SU-DHL-6 (cell line): ENCODE measurements at regions not wholly inside any gene's neighbourhood (a gene's known extent, or its start where the extent isn't known, plus 50 kb on each side); places are given as distances from the start of the nearest gene placed in this dataset.
"Not testable (repeated sequence)": the region's sequence is repeated elsewhere in the genome, so short reads cannot be mapped to it uniquely, and the experiment has no call there.

ENCODE experiments used
- H2AFZ ChIP-seq: fragments of 200-600 bp; sonication (generic); 2 replicates; pipeline ENCODE4 v1.6.1; 2014; ENCODE audit warnings: low read depth, mild to moderate bottlenecking, moderate library complexity, mixed read lengths, antibody characterized with exemption, low read length; ENCODE audit not compliant: severe bottlenecking
- H3F3A ChIP-seq: fragments of 200-600 bp; shearing (Covaris generic); 2 replicates; pipeline ENCODE4 v1.6.0; 2016; ENCODE audit warnings: antibody characterized with exemption, mild to moderate bottlenecking; ENCODE audit not compliant: insufficient read depth
- H3K27ac ChIP-seq: fragments of 200-600 bp; sonication (generic); 2 replicates; pipeline ENCODE4 v1.5.1; 2016; ENCODE audit warnings: low read depth, mild to moderate bottlenecking, low read length, moderate library complexity, mixed read lengths
- H3K27me3 ChIP-seq: fragments of 200-600 bp; sonication (generic), shearing (Covaris generic); 2 replicates; pipeline ENCODE4 v1.6.0; 2014; ENCODE audit warnings: mild to moderate bottlenecking, low read length
- H3K36me3 ChIP-seq: fragments of 200-600 bp; sonication (generic); 2 replicates; pipeline ENCODE4 v1.6.1; 2014; ENCODE audit warnings: mild to moderate bottlenecking, low read length, mixed read lengths
- H3K4me2 ChIP-seq: fragments of 300-600, 200-600 bp; shearing (Covaris generic), sonication (generic); 2 replicates; pipeline ENCODE4 v1.6.0; 2014; ENCODE audit warnings: low read length, low read depth, mild to moderate bottlenecking; ENCODE audit not compliant: poor library complexity, severe bottlenecking
- H3K4me3 ChIP-seq: fragments of 200-600 bp; sonication (generic); 2 replicates; pipeline ENCODE4 v1.5.1; 2014; ENCODE audit warnings: antibody characterized with exemption, low read length, mild to moderate bottlenecking, mixed read lengths; ENCODE audit not compliant: insufficient read depth, poor library complexity, severe bottlenecking
- H3K79me2 ChIP-seq: fragments of 200-600 bp; sonication (generic); 2 replicates; pipeline ENCODE4 v1.6.1; 2014; ENCODE audit warnings: mild to moderate bottlenecking, low read length, moderate library complexity; ENCODE audit not compliant: insufficient read depth
- H3K9ac ChIP-seq: fragments of 200-600 bp; sonication (generic); 2 replicates; pipeline ENCODE4 v1.7.0; 2014; ENCODE audit warnings: mild to moderate bottlenecking, low read length
- H3K9me2 ChIP-seq: fragments of 200-600 bp; sonication (generic); replicated peaks from 2 replicates; pipeline ENCODE4 v1.6.1; 2014; ENCODE audit warnings: low read length; ENCODE audit not compliant: insufficient read depth
- H3K9me3 ChIP-seq: fragments of 200-600 bp; sonication (generic); 2 replicates; pipeline ENCODE4 v1.6.1; 2014; ENCODE audit warnings: low read length, mixed read lengths; ENCODE audit not compliant: insufficient read depth
- H4K20me1 ChIP-seq: fragments of 200-600 bp; sonication (generic); 2 replicates; pipeline ENCODE4 v1.6.1; 2014; ENCODE audit warnings: low read depth, mild to moderate bottlenecking, antibody characterized with exemption, low read length, moderate library complexity, mixed read lengths

DNA sequence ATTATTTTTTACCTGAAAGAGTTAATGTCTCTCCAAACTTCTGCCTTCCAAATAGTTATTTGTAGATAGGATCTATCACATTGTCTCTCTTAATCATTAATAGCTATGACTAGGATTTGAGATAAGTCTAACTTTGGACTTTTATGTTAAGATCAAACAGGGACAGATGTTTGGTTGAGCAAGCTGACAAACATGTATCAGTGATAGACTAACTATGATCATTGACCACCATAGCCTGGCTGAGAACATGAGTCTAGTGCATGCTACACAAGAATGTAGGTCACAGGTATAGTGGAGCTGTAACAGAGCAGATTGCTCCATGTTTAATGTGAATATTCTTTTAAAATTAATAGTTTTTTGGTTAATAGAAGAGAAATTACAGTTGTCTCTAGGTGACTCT, 52.0 kb downstream of the SYT15B start:
- not testable (repeated sequence) for H3K9me2 ChIP-seq, H3K27me3 ChIP-seq, H2AFZ ChIP-seq, H3K9me3 ChIP-seq, H4K20me1 ChIP-seq, H3K27ac ChIP-seq, H3F3A ChIP-seq, H3K4me2 ChIP-seq, H3K36me3 ChIP-seq, H3K4me3 ChIP-seq, H3K79me2 ChIP-seq, H3K9ac ChIP-seq

DNA sequence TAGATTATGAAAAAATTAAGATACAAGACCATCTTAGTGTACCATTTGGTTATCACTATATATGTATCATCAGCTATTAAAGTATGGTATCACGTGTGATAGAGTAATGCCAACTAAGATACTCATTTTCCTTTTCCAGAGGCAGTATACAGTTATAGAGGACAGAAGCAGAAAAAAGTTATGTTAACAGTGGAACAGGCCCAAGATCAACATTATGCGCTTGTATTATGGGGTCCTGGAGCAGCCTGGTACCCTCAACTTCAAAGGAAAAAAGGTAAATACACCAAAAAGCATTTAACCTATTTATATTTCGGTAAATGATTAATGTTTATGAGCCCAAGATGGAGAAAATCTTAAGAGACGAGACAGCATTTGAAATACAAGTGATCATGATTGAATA, 52.9 kb downstream of the SYT15B start:
- not testable (repeated sequence) for H3K9me2 ChIP-seq

DNA sequence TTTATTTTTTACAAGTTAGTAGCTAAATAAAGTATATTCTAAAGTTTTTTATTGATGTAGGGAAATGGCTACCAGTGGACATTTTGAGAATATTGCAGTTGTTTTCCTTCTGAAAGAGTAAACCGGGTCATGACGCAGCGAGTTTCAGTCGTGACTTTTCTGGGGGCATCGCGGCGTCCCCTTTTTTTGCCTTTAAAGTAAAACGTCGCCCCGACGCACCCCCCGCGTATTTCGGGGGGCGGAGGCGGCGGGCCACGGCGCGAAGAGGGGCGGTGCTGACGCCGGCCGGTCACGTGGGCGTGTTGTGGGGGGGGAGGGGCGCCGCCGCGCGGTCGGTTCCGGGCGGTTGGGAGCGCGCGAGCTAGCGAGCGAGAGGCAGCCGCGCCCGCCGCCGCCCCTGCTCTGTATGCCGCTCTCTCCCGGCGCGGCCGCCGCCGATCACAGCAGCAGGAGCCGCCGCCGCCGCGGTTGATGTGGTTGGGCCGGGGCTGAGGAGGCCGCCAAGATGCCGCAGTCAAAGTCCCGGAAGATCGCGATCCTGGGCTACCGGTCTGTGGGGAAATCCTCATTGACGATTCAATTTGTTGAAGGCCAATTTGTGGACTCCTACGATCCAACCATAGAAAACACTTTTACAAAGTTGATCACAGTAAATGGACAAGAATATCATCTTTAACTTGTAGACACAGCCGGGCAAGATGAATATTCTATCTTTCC, 57.5 kb downstream of the SYT15B start:
- H3K27me3 ChIP-seq, H3K9me2 ChIP-seq, H4K20me1 ChIP-seq, H3K9me3 ChIP-seq, H3K9ac ChIP-seq, H3K79me2 ChIP-seq, H3K36me3 ChIP-seq, H3F3A ChIP-seq, H3K27ac ChIP-seq, H2AFZ ChIP-seq: not testable (repeated sequence)
- peak overlapping the region; percentile 52 for H3K4me2 ChIP-seq
- peak overlapping the region; percentile 42 for H3K4me3 ChIP-seq

More for the DNA sequence above, 52.9 kb downstream of the SYT15B start:
- not testable (repeated sequence) for H3K4me3 ChIP-seq, H3K9ac ChIP-seq, H4K20me1 ChIP-seq, H3K36me3 ChIP-seq, H3K27me3 ChIP-seq, H2AFZ ChIP-seq, H3K9me3 ChIP-seq, H3K79me2 ChIP-seq, H3K27ac ChIP-seq, H3K4me2 ChIP-seq, H3F3A ChIP-seq

DNA sequence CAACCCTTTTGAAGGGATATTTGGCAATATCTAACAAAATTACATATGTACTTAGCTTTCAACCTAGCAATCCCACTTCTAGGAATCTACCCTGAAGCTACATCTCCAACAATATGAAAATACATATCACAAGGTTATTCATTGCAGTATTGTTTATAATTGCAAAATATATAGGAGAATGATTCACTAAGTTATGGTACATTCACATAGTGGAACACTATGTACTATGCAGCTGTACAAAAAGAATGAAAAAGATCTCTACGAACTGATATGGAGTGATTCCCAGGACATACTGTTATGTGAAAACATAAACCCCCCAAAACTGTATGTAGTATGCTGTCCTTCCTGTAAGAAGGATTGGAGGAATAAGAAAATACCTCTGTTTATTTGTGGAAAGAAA, 62.1 kb downstream of the SYT15B start:
- H4K20me1 ChIP-seq, H3K4me3 ChIP-seq, H3K9me3 ChIP-seq, H3K4me2 ChIP-seq, H3K36me3 ChIP-seq, H3K27me3 ChIP-seq, H3K9me2 ChIP-seq, H2AFZ ChIP-seq, H3K9ac ChIP-seq, H3K27ac ChIP-seq, H3F3A ChIP-seq, H3K79me2 ChIP-seq: not testable (repeated sequence)

DNA sequence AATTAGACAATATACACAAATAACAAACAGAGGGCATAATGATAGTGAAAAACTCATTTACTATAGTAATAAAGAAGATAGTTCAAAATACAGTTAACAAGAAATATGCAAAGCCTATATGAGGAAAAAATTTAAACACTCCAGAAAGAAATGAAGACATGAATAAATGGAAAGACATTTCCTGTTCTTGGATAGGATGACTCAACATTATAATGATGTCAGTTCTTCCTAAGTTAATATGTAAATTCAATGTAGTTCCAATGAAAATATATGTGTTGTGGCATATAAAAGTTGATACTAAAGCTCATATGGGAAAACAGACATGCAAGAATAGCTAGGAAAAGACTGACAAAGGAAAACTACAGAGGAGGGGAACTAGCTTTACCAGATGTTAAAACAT, 63.5 kb downstream of the SYT15B start:
- not testable (repeated sequence) for H3K4me3 ChIP-seq, H3K27me3 ChIP-seq, H3K27ac ChIP-seq, H3K9me3 ChIP-seq, H3K36me3 ChIP-seq, H4K20me1 ChIP-seq, H3K9ac ChIP-seq, H3K79me2 ChIP-seq, H3F3A ChIP-seq, H3K9me2 ChIP-seq, H3K4me2 ChIP-seq, H2AFZ ChIP-seq

DNA sequence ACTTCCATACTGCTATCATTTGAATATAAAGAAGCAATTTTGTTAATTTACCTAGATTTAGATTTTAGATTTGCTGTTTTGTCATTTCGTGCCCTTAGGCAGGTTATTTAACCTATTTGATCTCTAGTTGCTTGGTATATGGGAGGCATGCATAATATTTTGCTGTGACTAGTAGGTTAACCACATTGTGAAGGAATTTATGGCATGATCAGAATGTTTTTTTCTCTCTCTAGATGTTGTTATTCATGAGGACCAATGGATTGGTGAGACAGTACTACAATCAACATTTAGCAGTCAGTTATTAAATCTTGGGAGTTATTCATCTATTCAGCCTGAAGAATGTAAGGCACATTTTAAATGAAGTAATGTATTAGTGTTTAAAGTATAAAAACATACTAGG, 67.2 kb downstream of the SYT15B start:
- H3K9ac ChIP-seq, H2AFZ ChIP-seq, H3K27ac ChIP-seq, H4K20me1 ChIP-seq, H3K9me2 ChIP-seq, H3F3A ChIP-seq, H3K79me2 ChIP-seq, H3K4me3 ChIP-seq, H3K4me2 ChIP-seq, H3K27me3 ChIP-seq, H3K9me3 ChIP-seq, H3K36me3 ChIP-seq: not testable (repeated sequence)

DNA sequence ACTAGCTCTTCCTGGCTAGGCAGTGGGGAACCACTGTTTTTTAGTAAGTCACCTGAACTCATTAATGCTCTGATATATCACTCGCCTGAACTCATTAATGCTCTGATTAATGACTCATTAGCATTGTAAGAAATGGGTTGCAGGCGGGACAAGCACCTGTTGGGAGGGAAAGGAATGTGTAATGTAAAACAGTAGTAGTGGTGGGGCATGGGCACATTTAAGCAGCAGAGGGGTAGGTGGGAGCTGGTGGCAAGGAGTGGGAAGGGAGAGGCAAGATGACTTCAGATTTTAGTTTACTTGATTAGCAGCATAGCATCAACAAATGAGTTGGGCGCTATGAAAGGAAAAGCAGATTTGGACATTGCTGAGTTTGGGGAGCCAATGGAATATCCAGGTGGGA, 68.2 kb downstream of the SYT15B start:
- not testable (repeated sequence) for H3K9me3 ChIP-seq, H3K4me3 ChIP-seq, H3K9me2 ChIP-seq, H3K9ac ChIP-seq, H3K79me2 ChIP-seq, H2AFZ ChIP-seq, H3K27ac ChIP-seq, H3K4me2 ChIP-seq, H3K27me3 ChIP-seq, H4K20me1 ChIP-seq, H3K36me3 ChIP-seq, H3F3A ChIP-seq

DNA sequence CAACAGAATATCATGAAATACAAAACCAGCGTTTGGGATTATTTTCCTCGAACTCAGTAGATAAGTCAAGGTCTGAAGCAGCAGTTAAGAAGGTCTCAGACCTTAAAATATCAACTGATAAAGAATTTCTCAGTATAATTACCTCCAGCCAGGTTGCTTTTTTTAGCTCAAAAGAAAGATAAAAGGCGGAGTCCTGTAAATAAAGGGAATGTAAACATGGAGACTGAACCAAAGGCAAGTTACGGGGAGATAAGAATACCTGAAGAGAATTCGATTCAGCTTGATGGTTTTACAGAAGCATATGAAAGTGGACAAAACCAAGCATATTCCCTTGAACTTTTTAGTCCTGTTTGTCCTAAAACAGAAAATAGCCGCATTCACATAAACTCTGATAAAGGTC, 73.1 kb downstream of the SYT15B start:
- not testable (repeated sequence) for H3K4me3 ChIP-seq, H3K9me3 ChIP-seq, H3K36me3 ChIP-seq, H3K9ac ChIP-seq, H3K79me2 ChIP-seq, H2AFZ ChIP-seq, H3K4me2 ChIP-seq, H3K27me3 ChIP-seq, H4K20me1 ChIP-seq, H3K27ac ChIP-seq, H3K9me2 ChIP-seq, H3F3A ChIP-seq
